B cell (primary cell): ENCODE measurements at regions not wholly inside any gene's neighbourhood (a gene's known extent, or its start where the extent isn't known, plus 50 kb on each side); places are given as distances from the start of the nearest gene placed in this dataset.

Experiments
- ATAC-seq: fragments of 200-7000 bp; cut with Tn5 transposase; one replicate; pipeline ENCODE4 v1.10.0; 2021; ENCODE audit warnings: low read depth, mild to moderate bottlenecking, moderate number of reproducible peaks, moderate library complexity
- CTCF ChIA-PET: fragments of 350-600 bp; sonication (Branson Sonifier 250); formaldehyde crosslinking; loops from one replicate; lab custom pipeline; 2021; ENCODE audit warnings: antibody characterized with exemption, inconsistent platforms; lab: Charles Lee
- POLR2A ChIA-PET: fragments of 350-600 bp; sonication (Branson Sonifier 250); formaldehyde crosslinking; loops from one replicate; lab custom pipeline; 2021; ENCODE audit warnings: antibody characterized with exemption; lab: Charles Lee
- DNase-seq: peaks from one replicate; pipeline ENCODE4 v3.0.0; 2013
- H2AFZ ChIP-seq: 2 replicates; pipeline ENCODE4 v1.6.1; 2012; ENCODE audit warnings: mild to moderate bottlenecking, low read depth, low read length; ENCODE audit not compliant: insufficient read depth, poor library complexity, severe bottlenecking
- H3K27ac ChIP-seq, 2 donors: 1 replicate in 1 of 2; 2 replicates in 1 of 2; pipeline ENCODE4 v1.5.1; 2012 to 2013; ENCODE audit warnings: low read length in 2 of 2, mild to moderate bottlenecking in 2 of 2, moderate library complexity in 1 of 2
- H3K27me3 ChIP-seq, 4 experiments: fragments of 200-600 bp in 1 of 4; sonication (generic) in 1 of 4; replicated peaks in 1 of 4; 1 replicate in 2 of 4; 2 replicates in 2 of 4; pipeline versions ENCODE4 v1.6.1 to v1.7.0; 2013 to 2016; ENCODE audit warnings: low read length in 3 of 4, mild to moderate bottlenecking in 2 of 4, mixed read lengths in 1 of 4, moderate library complexity in 1 of 4; ENCODE audit not compliant: insufficient read depth in 4 of 4, control insufficient read depth in 3 of 4; ENCODE audit errors: control extremely low read depth in 1 of 4
- H3K36me3 ChIP-seq, 2 experiments: replicated peaks in 1 of 2; 1 replicate in 1 of 2; 2 replicates in 1 of 2; pipeline versions ENCODE4 v1.6.1 to v1.7.1; 2013; ENCODE audit warnings: low read length in 1 of 2; ENCODE audit not compliant: insufficient read depth in 2 of 2, control insufficient read depth in 1 of 2; ENCODE audit errors: control extremely low read depth in 1 of 2, extremely low read depth in 1 of 2
- H3K4me1 ChIP-seq, 2 donors: fragments of 200-600 bp in 1 of 2; sonication (generic) in 1 of 2; 1 replicate in 1 of 2; 2 replicates in 1 of 2; pipeline versions ENCODE4 v1.5.1 to v1.6.1; 2013 to 2017; ENCODE audit warnings: low read length in 2 of 2; ENCODE audit not compliant: control insufficient read depth in 2 of 2, insufficient read depth in 2 of 2
- H3K4me2 ChIP-seq: replicated peaks from 2 replicates; pipeline ENCODE3; 2012; ENCODE audit warnings: mild to moderate bottlenecking, low read depth, low read length; ENCODE audit not compliant: poor library complexity, severe bottlenecking
- H3K4me3 ChIP-seq, 5 experiments: fragments of 200-600 bp in 1 of 5; sonication (generic) in 1 of 5; 1 replicate in 3 of 5; 2 replicates in 2 of 5; pipeline versions ENCODE4 v1.5.1 to v1.7.0; 2011 to 2016; ENCODE audit warnings: low read length in 4 of 5, mild to moderate bottlenecking in 4 of 5, low read depth in 2 of 5, control low read depth in 1 of 5, moderate library complexity in 1 of 5; ENCODE audit not compliant: insufficient read depth in 1 of 5; ENCODE audit errors: control extremely low read depth in 1 of 5, extremely low read depth in 1 of 5
- H3K79me2 ChIP-seq: fragments of 200-600 bp; sonication (generic); one replicate; pipeline ENCODE4 v1.6.0; 2016; ENCODE audit warnings: low read length; ENCODE audit not compliant: control insufficient read depth, insufficient read depth
- H3K9ac ChIP-seq: fragments of 200-600 bp; sonication (generic); 2 replicates; pipeline ENCODE4 v1.6.1; 2017; ENCODE audit warnings: mild to moderate bottlenecking, low read length, moderate library complexity
- H3K9me3 ChIP-seq, 3 donors: one replicate each; pipeline versions ENCODE4 v1.6.1 to v1.7.1; 2013; ENCODE audit warnings: low read length in 2 of 3; ENCODE audit not compliant: control insufficient read depth in 2 of 3, insufficient read depth in 1 of 3; ENCODE audit errors: control extremely low read depth in 1 of 3
- H4K20me1 ChIP-seq: 2 replicates; pipeline ENCODE4 v1.6.0; 2012; ENCODE audit warnings: mild to moderate bottlenecking, low read length; ENCODE audit not compliant: insufficient read depth, control insufficient read depth, poor library complexity, severe bottlenecking
- H3K27ac Mint-ChIP-seq: one replicate; pipeline ENCODE4 v1.8.0; 2021; ENCODE audit warnings: mixed read lengths
- H3K27me3 Mint-ChIP-seq: one replicate; pipeline ENCODE4 v1.8.0; 2021; ENCODE audit warnings: mixed read lengths
- H3K4me1 Mint-ChIP-seq: one replicate; pipeline ENCODE4 v1.8.0; 2021; ENCODE audit warnings: mixed read lengths
- H3K4me3 Mint-ChIP-seq: one replicate; pipeline ENCODE4 v1.8.0; 2021; ENCODE audit warnings: mixed read lengths
- H3K9me3 Mint-ChIP-seq: one replicate; pipeline ENCODE4 v1.8.0; 2022; ENCODE audit warnings: mixed read lengths; ENCODE audit not compliant: insufficient read depth
- EZH2 ChIP-seq: IDR thresholded peaks from 2 replicates; pipeline ENCODE4 v1.6.1; 2012; ENCODE audit warnings: borderline replicate concordance, low read depth, mild to moderate bottlenecking, moderate library complexity, low read length; ENCODE audit not compliant: insufficient read depth, poor library complexity, severe bottlenecking
- whole genome bisulfite sequencing: methylation state at CpG from one replicate; pipeline ENCODE4 v1.1.5; 2013; ENCODE audit warnings: missing lambda C conversion rate; ENCODE audit not compliant: insufficient coverage; 5-methylcytosine and 5-hydroxymethylcytosine counted together
- intact Hi-C: fragments of 100-400 bp; cut with micrococcal nuclease; formaldehyde crosslinking; loops from one replicate; pipeline ENCODE4 v1.10.0; 2022
- TF ChIP-seq, protein P1 (sequence below): fragments of 200-600 bp; IDR thresholded peaks from one replicate; pipeline ENCODE4 v1.8.0; 2022; ENCODE audit warnings: antibody characterized with exemption, mild to moderate bottlenecking

DNA sequence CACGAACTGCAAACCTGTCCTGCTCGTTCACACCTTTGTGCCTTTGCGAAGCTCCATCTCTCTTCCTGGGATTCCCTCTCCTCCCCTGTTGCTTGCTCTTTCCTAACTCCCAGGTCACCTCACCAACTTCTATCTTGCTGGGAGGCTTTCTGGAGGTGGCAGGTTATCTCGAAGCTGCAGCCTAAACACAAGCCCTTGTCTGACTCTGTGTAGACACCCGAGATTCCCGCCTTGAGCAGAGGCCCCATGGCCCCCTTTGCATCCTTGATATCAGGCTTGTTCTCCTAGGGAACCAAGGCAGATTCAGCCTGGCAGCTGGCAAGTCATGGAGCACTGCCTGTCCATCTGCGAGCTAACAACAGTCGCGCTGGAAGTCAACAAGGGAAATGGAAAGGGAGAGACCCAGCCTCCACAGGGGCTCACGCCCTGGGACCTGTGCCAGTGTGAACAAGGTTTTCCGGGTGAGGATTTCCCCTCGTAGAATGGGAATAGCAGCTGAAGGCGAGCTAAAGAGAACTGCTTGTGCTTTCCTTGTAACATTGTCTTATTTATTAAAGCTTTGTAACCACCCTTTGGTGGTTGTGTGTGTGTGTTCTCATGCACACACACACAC is 109.5 kb upstream of the JUN start:
- intact Hi-C loops: no loop called here
- DNase-seq (no peak), ATAC-seq (no peak)
- Histone ChIP-seq H3K4me1 (peaks cover 10 to 20% of the 10 kb centered on the region in 2 donors), H3K79me2 (no peaks in the 10 kb centered on the region), H3K4me2 (no peak overlapping the region), H3K9me3 (no peaks in the 10 kb centered on the region), H2AFZ (no peak overlapping the region), H3K27me3 (no peaks in the 10 kb centered on the region), H3K36me3 (no peaks in the 10 kb centered on the region), H3K27ac (no peak overlapping the region), H3K9ac (no peak overlapping the region), H3K4me3 (no peak overlapping the region), H4K20me1 (no peaks in the 10 kb centered on the region)
- Mint-ChIP-seq H3K9me3 (no peaks in the 10 kb centered on the region), H3K4me1 (peaks cover 15% of the 10 kb centered on the region), H3K4me3 (no peak overlapping the region), H3K27me3 (no peaks in the 10 kb centered on the region), H3K27ac (no peak overlapping the region)
- ChIA-PET CTCF (no interaction called here), POLR2A (no interaction called here)
- TF ChIP-seq EZH2: no peak
- TF ChIP-seq, protein P1, sequence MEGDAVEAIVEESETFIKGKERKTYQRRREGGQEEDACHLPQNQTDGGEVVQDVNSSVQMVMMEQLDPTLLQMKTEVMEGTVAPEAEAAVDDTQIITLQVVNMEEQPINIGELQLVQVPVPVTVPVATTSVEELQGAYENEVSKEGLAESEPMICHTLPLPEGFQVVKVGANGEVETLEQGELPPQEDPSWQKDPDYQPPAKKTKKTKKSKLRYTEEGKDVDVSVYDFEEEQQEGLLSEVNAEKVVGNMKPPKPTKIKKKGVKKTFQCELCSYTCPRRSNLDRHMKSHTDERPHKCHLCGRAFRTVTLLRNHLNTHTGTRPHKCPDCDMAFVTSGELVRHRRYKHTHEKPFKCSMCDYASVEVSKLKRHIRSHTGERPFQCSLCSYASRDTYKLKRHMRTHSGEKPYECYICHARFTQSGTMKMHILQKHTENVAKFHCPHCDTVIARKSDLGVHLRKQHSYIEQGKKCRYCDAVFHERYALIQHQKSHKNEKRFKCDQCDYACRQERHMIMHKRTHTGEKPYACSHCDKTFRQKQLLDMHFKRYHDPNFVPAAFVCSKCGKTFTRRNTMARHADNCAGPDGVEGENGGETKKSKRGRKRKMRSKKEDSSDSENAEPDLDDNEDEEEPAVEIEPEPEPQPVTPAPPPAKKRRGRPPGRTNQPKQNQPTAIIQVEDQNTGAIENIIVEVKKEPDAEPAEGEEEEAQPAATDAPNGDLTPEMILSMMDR: no peak
- 79% methylated on average over 10 of the region's 13 CpGs for WGBS

DNA sequence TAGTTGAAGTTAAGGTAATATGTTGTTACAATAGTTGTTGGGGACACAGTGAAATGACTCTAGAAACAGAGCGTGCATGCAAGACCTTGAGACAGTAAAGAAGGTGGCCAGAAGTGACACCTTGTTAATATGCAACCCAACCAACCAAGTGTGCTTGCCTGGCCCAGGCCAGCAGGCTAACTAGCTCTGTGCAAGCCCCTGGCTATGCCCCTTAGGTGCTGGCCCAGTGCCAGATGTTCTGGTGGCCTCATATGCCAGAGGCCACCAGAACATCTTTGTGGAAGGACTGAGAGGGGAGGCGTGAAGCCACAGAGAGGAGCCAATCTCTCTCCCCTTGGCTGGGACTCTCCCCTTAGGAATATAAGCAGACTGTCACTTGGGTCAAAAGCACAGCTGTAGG is 111.2 kb upstream of the JUN start:
- H3K4me1 ChIP-seq: peaks cover 10 to 20% of the 10 kb centered on the region in 2 donors
- peaks cover 15% of the 10 kb centered on the region for H3K4me1 Mint-ChIP-seq
- H3K27me3 ChIP-seq: no peaks in the 10 kb centered on the region
- H2AFZ ChIP-seq: no peak overlapping the region
- H3K4me3 ChIP-seq: no peak overlapping the region
- CTCF ChIA-PET: no interaction called here
- peak overlapping the region; percentile 27 for H3K27ac Mint-ChIP-seq
- H3K9me3 ChIP-seq: no peaks in the 10 kb centered on the region
- peak overlapping the region; percentile 36 for H3K4me2 ChIP-seq
- WGBS: 82% methylated on average over 2 of the region's 2 CpGs
- H3K27me3 Mint-ChIP-seq: no peaks in the 10 kb centered on the region
- TF ChIP-seq EZH2: no peak
- TF ChIP-seq, protein P1: no peak
- no peaks in the 10 kb centered on the region for H3K79me2 ChIP-seq
- DNase-seq: no peak
- no peak for ATAC-seq
- H3K27ac ChIP-seq: no peak overlapping the region
- POLR2A ChIA-PET: no interaction called here
- H3K9ac ChIP-seq: no peak overlapping the region
- H4K20me1 ChIP-seq: no peaks in the 10 kb centered on the region
- H3K9me3 Mint-ChIP-seq: no peaks in the 10 kb centered on the region
- H3K4me3 Mint-ChIP-seq: no peak overlapping the region
- intact Hi-C loops: no loop called here
- no peaks in the 10 kb centered on the region for H3K36me3 ChIP-seq
